HepG2 (cell line): ENCODE measurements at regions not wholly inside any gene's neighbourhood (a gene's known extent, or its start where the extent isn't known, plus 50 kb on each side); places are given as distances from the start of the nearest gene placed in this dataset.

ENCODE experiments used
- ATAC-seq: fragments of 200-7000 bp; cut with Tn5 transposase; 3 replicates; pipeline ENCODE4 v1.9.1; 2020; ENCODE audit warnings: mild to moderate bottlenecking, moderate library complexity
- BruUV-seq: library from RNA; stranded (reverse); fragments of 400-500 nt; replicated peaks from 2 replicates; lab custom pipeline; 2021; lab: Mats Ljungman, UMichigan
- CTCF ChIA-PET: fragments of 300-600 bp; formaldehyde crosslinking; extraction: SDS; loops from one replicate; lab custom pipeline; 2021; ENCODE audit warnings: low total read pairs, inconsistent platforms, low intra/inter-chr PET ratio; lab: Yijun Ruan, JAX
- POLR2A ChIA-PET: fragments of 350-600 bp; sonication (Branson Sonifier 250); formaldehyde crosslinking; loops from one replicate; lab custom pipeline; 2020; ENCODE audit warnings: antibody characterized with exemption, inconsistent platforms; lab: Yijun Ruan, JAX
- DNase-seq: peaks from one replicate; pipeline ENCODE4 v3.0.0-alpha.2; 2015; ENCODE audit warnings: low spot score
- FAIRE-seq: peaks from 3 replicates; lab custom pipeline; 2011; peaks lifted over from hg19 to GRCh38; lab: Jason Lieb, UNC
- H2AFZ ChIP-seq: one replicate; pipeline ENCODE4 v1.6.1; 2011; ENCODE audit warnings: low read length, inconsistent platforms
- H3K27ac ChIP-seq: fragments of 300-600 bp; 3 replicates; pipeline ENCODE4 v1.8.0; 2011; ENCODE audit warnings: mixed run types, mild to moderate bottlenecking, mixed read lengths, low read length, inconsistent platforms; ENCODE audit not compliant: insufficient read depth; ENCODE audit errors: extremely low read length
- H3K27me3 ChIP-seq, 2 experiments: fragments of 200-600 bp in 1 of 2; 2 replicates in 1 of 2; 3 replicates in 1 of 2; pipeline versions ENCODE4 v1.6.0 to v1.8.0; 2011; ENCODE audit warnings: low read length in 2 of 2, mild to moderate bottlenecking in 2 of 2, moderate library complexity in 2 of 2, inconsistent platforms in 1 of 2; ENCODE audit not compliant: insufficient read depth in 2 of 2, control insufficient read depth in 1 of 2
- H3K36me3 ChIP-seq, 2 experiments: fragments of 200-600 bp in 1 of 2; replicated peaks in 1 of 2; 2 replicates in 1 of 2; 3 replicates in 1 of 2; pipeline versions ENCODE4 v1.5.1 to v1.8.0; 2011; ENCODE audit warnings: low read length in 2 of 2, inconsistent platforms in 1 of 2; ENCODE audit not compliant: insufficient read depth in 2 of 2, control insufficient read depth in 1 of 2
- H3K4me1 ChIP-seq: 2 replicates; pipeline ENCODE4 v1.5.1; 2012; ENCODE audit warnings: low read length, inconsistent platforms; ENCODE audit not compliant: insufficient read depth
- H3K4me2 ChIP-seq: 2 replicates; pipeline ENCODE4 v1.6.0; 2011; ENCODE audit warnings: low read depth, low read length, inconsistent platforms
- H3K4me3 ChIP-seq, 3 experiments: fragments of 200-600 bp in 1 of 3; sonication (generic), shearing (Covaris generic) in 1 of 3; replicated peaks in 1 of 3; 2 replicates each; pipeline ENCODE4 v1.5.1; 2011 to 2016; ENCODE audit warnings: low read length in 3 of 3, inconsistent platforms in 2 of 3, low read depth in 2 of 3, mild to moderate bottlenecking in 2 of 3, control low read depth in 1 of 3, mixed read lengths in 1 of 3; ENCODE audit not compliant: insufficient read depth in 1 of 3
- H3K79me2 ChIP-seq: one replicate; pipeline ENCODE4 v1.6.1; 2011; ENCODE audit warnings: low read length, inconsistent platforms; ENCODE audit not compliant: insufficient read depth
- H3K9ac ChIP-seq: 2 replicates; pipeline ENCODE4 v1.6.0; 2011; ENCODE audit warnings: mild to moderate bottlenecking, low read depth, low read length, inconsistent platforms; ENCODE audit not compliant: insufficient read depth
- H3K9me3 ChIP-seq: 2 replicates; pipeline ENCODE4 v1.5.1; 2012; ENCODE audit warnings: mild to moderate bottlenecking, low read length
- H4K20me1 ChIP-seq: 2 replicates; pipeline ENCODE4 v1.6.0; 2011; ENCODE audit warnings: inconsistent platforms, mild to moderate bottlenecking, low read length, moderate library complexity; ENCODE audit not compliant: insufficient read depth
- FOXC1 ChIP-seq: sonication (generic); formaldehyde crosslinking; IDR thresholded peaks from 2 replicates; pipeline ENCODE4 v1.8.0; 2022; ENCODE audit warnings: mild to moderate bottlenecking, missing genetic modification reagents, borderline replicate concordance
- KDM4B ChIP-seq: sonication (generic); formaldehyde crosslinking; IDR thresholded peaks from 2 replicates; pipeline ENCODE4 v1.4.0; 2020; ENCODE audit warnings: missing genetic modification reagents
- TFDP1 ChIP-seq: IDR thresholded peaks from 2 replicates; pipeline ENCODE4 v1.6.1; 2016; ENCODE audit warnings: missing compliant biosample characterization, missing genetic modification reagents, borderline replicate concordance
- ZBTB40 ChIP-seq, 2 experiments: fragments of 450-650 bp in 1 of 2; sonication (generic) in 1 of 2; formaldehyde crosslinking in 1 of 2; IDR thresholded peaks; 2 replicates each; pipeline versions ENCODE4 v1.6.1 to v1.8.0; 2016 to 2022; ENCODE audit warnings: antibody characterized with exemption in 1 of 2, mild to moderate bottlenecking in 1 of 2, missing genetic modification reagents in 1 of 2
- ZNF879 ChIP-seq: sonication (generic); formaldehyde crosslinking; IDR thresholded peaks from 2 replicates; pipeline ENCODE4 v1.8.1; 2023; ENCODE audit warnings: missing genetic modification reagents
- WGBS: methylation state at CpG from one replicate; pipeline ENCODE4 v1.1.6; 2017; ENCODE audit warnings: low lambda C conversion rate; 5-methylcytosine and 5-hydroxymethylcytosine counted together
- in situ Hi-C: cut with HindIII; loops from 2 replicates; pipeline ENCODE4 v1.10.0; 2017; ENCODE audit warnings: low pct_unique_long_range_greater_than_20kb; ENCODE audit not compliant: extremely low pct_ligation_motif_present
- intact Hi-C: fragments of 100-400 bp; cut with micrococcal nuclease; formaldehyde crosslinking; loops from one replicate; pipeline ENCODE4 v1.10.0; 2022; ENCODE audit not compliant: unreplicated experiment

- POLR2A ChIA-PET = no interaction called here
- no peak overlapping the region for H3K4me3 ChIP-seq
Measured at GRCh38 chr5:52339285-52339684, 448.4 kb upstream of the ITGA1 start.

GRCh38 chr5:52342361-52342760 lies 445.4 kb upstream of the ITGA1 start:
- no peak overlapping the region for H3K27ac ChIP-seq
- no peaks in the 10 kb centered on the region for H3K79me2 ChIP-seq
- no peak overlapping the region for H2AFZ ChIP-seq
- no peak overlapping the region for H3K9ac ChIP-seq
- ChIA-PET POLR2A (no interaction called here), CTCF (no interaction called here)
- H3K36me3 ChIP-seq = no peaks in the 10 kb centered on the region
- FAIRE-seq = no peak
- no peak overlapping the region for H3K4me3 ChIP-seq
- BruUV-seq = no TSS peak
- ATAC-seq = no peak
- no peaks in the 10 kb centered on the region for H3K9me3 ChIP-seq
- no peaks in the 10 kb centered on the region for H4K20me1 ChIP-seq
- in situ Hi-C loops (no loop called here), intact Hi-C loops (no loop called here)
- H3K27me3 ChIP-seq = no peaks in the 10 kb centered on the region
- no peak overlapping the region for H3K4me2 ChIP-seq
- no peak for DNase-seq
- H3K4me1 ChIP-seq = no peaks in the 10 kb centered on the region
- TF ChIP-seq FOXC1 (CRISPR knock-in tag) (no peak), ZBTB40 (IDR thresholded peaks at IDR 0.05) (no peak), ZBTB40 (CRISPR knock-in tag; IDR thresholded peaks at IDR 0.05) (no peak)

More at GRCh38 chr5:52339285-52339684, 448.4 kb upstream of the ITGA1 start:
- Histone ChIP-seq H2AFZ (no peak overlapping the region), H4K20me1 (no peaks in the 10 kb centered on the region), H3K9ac (no peak overlapping the region), H3K36me3 (no peaks in the 10 kb centered on the region), H3K4me2 (no peak overlapping the region), H3K27me3 (no peaks in the 10 kb centered on the region), H3K4me1 (no peaks in the 10 kb centered on the region), H3K79me2 (no peaks in the 10 kb centered on the region)
- ATAC-seq (no peak), DNase-seq (no peak)
- CTCF ChIA-PET = no interaction called here
- intact Hi-C loops = no loop called here
- no peak for TF ChIP-seq TFDP1
- no peak for TF ChIP-seq KDM4B (CRISPR knock-in tag)
- no peak for TF ChIP-seq ZNF879 (CRISPR knock-in tag)
- TF ChIP-seq, all 625 proteins: peak for 0
- no peak for FAIRE-seq
- in situ Hi-C loops = no loop called here
- BruUV-seq = no TSS peak
- H3K27ac ChIP-seq = no peak overlapping the region
- H3K9me3 ChIP-seq = no peaks in the 10 kb centered on the region
- 3% methylated on average over 3 of the region's 3 CpGs for WGBS
